NCI-H1417 (cell line): ENCODE measurements at regions not wholly inside any gene's neighbourhood (a gene's known extent, or its start where the extent isn't known, plus 50 kb on each side); places are given as distances from the start of the nearest gene placed in this dataset.
"Not testable (repeated sequence)": the region's sequence is repeated elsewhere in the genome, so short reads cannot be mapped to it uniquely, and the experiment has no call there.

Source experiments
- DNase-seq, 3 experiments: peaks; one replicate each; lab custom pipeline; 2025; lab: John Stamatoyannopoulos, UW

DNA sequence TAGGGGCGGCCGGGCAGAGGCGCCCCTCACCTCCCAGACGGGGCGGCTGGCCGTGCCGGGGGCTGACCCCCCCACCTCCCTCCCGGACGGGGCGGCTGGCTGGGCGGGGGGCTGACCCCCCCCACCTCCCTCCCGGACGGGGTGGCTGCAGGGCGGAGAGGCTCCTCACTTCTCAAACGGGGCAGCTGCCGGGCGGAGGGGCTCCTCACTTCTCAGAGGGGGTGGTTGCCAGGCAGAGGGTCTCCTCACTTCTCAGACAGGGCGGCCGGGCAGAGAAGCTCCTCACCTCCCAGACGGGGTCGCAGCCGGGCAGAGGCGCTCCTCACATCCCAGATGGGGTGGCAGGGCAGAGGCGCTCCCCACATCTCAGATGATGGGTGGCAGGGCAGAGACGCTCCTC lies 836.8 kb downstream of the RAPGEF2 start:
- not testable (repeated sequence) for DNase-seq

DNA sequence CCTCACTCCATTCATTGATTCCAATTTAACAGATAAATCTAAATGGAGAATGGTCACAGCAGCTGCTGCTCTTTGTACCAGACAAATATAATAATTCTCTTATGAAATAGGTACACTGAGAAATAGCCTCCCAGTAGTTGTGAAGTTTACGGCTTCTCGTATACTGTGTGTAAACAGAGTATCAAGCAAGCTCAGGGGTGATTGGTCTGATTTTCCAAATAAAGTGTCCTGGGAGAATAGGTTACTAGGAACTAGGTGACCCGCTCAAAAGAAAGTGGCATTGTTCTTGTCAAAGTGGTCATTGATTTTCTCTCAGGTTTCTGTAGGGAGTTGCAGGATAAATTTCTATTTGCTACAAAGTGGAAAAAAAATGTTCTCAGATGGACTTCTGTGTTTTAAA lies 838.2 kb downstream of the RAPGEF2 start:
- no peak for DNase-seq

DNA sequence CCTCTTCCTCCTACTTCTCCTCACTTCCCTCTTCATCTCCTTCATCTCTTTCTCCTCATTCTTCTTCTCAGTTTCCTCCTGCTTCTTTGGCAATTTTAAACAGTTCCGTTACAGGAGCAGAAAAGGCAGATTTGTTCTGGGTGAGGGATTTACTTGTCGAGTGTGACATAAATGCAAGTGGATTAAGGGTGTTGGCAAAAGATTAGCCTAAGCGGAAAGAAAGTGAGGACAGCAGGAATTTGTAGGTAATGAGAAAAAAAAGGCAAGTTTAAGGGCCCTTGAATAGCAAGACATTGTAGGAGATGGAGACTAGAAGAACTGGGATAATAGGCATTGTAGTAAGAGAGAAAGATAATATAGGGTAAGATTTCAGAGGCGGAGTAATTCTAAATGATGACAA lies 841.6 kb downstream of the RAPGEF2 start:
- no peak for DNase-seq

DNA sequence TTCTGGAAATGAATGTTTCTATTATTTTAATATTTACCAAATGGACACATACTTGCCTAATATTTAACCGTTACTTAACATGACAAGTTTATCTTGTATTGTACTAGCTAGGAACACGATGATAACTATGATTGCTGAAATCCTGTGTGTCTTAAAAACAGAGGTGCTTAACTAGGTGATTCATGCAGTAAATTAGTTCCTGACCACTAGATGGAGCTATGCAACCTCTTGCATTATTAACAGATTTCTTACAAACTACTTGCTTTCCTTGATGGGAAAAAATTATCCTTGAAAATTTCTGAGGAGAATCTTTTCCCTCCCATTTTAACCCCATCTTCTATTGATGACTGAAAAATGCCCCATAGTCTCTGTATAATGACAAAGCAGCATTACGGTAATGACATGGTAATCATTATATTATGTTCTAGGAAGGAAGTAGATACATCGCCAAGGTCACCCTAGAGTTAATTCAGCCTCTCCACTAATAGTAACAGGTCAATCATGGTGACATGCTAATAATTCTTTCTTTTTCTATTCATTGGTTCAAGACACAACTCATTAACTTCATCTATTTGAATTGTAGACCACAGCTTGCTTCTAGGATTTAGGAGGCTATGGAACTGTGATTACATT lies 844.2 kb downstream of the RAPGEF2 start:
- peak in 2 of 3 experiments; percentile 31 to 85 for DNase-seq

DNA sequence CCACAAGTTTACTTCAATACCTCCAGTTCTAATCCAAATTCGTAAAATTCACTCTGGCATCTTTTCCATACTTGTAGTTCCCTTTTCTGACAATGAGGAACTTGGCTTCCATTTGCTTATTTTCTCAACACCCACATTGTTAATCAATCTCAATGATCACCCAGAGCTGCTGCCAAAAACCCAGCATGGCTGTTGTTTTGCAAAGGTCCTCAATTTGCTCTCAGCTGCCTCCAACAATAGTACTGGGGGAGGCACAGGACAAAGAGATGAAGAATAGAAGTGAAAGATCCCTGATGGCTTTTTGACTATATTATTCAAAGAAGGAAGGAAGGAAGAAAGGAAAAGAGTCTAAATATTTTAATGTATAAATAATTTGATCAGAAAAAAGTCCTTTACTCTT lies 847.8 kb downstream of the RAPGEF2 start:
- no peak for DNase-seq

DNA sequence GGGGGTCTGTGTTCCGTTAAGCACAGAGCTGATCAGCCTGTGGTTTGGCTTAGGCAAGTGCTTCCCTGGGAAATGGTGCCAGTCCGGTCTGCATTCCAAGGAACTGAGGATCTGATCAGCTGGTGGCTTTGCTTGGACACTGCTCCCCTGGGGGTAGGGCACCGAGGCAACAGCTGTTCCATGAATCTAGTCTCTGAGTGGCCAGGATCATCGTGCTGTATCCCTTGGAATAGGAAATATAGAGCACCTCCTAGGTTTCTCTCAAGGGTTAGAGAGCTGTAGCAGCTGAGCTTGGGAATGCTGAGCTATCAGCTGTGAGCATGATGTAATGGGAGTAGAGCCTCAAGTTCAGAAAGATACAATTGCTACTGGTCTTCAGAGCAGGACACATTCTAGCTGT lies 863.9 kb downstream of the RAPGEF2 start:
- no peak for DNase-seq

DNA sequence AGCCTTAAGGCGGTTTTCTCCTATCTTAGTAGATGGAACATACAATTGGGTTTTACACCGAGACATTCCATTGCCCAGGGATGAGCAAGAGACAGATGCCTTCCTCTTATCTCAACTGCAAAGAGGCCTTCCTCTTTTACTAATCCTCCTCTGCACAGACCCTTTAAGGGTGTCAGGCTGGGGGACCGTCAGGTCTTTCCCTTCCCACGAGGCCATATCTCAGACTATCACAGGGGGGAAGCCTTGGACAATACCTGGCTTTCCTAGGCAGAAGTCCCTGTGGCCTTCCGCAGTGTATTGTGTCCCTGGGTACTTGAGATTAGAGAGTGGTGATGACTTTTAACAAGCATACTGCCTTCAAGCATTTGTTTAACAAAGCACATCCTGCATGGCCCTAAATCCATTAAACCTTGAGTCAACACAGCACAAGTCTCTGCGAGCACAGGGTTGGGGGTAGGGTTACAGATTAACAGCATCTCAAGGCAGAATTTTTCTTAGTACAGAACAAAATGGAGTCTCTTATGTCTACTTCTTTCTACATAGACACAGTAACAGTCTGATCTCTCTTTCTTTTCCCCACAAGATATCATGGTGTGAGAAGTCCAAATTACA lies 874.1 kb downstream of the RAPGEF2 start:
- DNase-seq, result peak in 2 of 3 experiments; percentile 19 to 62

DNA sequence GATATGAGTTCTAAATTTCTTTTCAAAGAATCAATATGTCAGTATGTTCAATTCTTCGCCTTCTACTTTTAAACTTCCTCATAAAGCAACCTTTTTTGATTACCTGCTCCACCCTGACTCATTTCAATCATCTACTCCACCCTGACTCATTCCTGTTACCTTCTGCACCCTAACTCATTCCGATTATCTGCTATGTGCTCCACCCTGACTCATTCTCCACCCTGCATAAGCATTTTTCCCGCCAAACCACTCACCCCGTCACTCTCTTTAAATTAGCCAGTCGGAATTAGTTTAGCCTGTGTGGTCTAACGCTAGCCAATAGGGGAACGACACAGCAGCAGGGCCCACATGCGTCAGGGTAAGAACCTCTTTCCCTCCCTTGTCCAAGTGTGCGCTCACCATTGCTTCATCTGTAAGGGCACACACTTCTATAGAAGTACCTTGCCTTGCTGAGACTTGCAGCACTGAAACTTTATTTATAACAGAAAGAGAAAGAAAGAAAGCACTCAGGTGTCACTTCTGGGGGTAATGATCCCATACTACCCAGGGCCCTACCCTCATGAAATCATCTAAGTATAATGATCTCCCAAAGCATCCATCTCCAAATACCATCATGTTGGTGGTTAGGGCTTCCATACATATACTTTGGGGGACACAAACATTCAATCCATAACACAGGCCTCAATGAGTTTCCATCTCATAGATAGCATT lies 875.2 kb downstream of the RAPGEF2 start:
- DNase-seq, result no peak

DNA sequence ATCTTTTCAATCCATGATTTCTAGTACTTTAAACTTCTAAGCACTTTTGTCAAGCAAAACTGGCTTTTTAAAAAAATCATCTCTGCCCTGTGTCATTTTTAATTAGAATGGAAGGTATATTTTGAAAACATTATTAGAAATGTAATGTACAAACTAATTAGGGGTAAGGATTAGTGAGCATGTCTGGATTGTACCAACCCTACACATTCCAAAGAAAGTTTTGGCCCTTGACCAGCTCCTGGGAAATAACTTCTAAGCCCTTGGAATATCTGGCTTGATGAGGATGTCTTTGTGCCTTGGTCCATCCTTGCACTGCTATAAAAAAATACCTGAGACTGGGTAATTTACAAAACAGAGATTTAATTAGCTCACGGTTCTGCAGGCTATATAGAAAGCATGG lies 876.5 kb downstream of the RAPGEF2 start:
- DNase-seq, result no peak

DNA sequence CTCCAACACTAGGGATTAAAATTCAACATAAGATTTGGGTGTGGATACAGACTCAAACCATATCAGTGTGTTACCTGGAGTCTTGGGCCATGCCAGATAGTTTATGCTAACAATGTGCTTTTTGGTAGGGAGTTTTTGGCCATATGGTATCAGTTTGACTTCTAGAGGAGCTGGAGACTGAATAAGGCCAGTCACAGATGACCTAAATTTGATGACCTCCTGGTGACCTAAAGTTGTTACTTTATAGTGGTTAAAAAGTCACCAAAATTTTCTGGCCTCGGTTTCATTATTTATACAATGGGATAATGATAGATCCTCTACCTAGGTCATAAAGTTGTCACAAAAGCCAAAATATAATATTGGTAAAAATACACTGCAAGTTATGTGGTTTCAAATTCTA lies 877.1 kb downstream of the RAPGEF2 start:
- no peak for DNase-seq

DNA sequence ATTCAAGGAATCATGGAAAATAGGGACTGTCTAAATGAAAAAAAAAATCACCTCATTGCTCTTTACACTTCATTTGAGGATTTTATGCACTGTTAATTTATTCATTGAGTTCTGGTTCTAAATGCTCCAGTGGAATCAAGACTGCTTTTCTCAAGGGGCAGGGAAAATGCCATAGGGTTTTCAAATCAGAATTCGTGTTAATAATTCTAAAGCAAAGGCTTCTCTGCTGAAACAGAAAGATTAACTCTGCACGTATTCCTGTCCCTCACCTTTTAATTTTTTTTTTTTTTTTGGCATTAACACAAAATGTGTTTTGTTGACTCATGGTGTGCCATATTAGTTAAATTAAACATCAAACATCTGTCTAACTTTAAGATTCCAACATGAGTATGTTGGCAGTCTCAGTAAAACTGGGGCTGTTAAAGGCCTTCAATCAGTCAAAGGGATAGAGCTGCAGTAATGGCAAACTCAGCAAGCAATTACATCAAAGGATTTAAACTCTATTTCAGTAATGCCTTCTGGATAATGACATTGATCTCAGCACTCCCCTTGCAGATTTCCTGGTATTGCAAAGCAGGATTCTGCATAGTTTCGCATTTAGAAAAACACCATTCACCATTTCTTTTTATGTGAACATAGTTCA lies 878.1 kb downstream of the RAPGEF2 start:
- no peak for DNase-seq

DNA sequence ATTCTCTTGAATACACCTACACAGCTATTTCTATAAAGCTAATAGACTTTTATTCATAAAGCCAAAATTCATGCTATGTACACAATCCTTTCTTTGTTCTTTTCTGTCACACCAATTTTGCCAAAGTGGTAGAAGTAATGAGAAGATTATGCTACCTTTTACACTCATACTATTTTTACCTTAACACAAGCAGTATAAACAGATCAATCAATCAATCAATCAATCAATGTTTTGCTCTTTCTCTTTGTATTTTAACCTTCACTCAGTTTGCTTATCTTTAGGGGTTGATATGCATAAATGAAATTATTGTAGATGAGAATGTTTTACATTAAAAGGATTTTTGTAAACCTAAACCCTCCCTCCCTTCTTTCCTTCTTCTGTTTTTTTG lies 878.6 kb downstream of the RAPGEF2 start:
- no peak for DNase-seq

DNA sequence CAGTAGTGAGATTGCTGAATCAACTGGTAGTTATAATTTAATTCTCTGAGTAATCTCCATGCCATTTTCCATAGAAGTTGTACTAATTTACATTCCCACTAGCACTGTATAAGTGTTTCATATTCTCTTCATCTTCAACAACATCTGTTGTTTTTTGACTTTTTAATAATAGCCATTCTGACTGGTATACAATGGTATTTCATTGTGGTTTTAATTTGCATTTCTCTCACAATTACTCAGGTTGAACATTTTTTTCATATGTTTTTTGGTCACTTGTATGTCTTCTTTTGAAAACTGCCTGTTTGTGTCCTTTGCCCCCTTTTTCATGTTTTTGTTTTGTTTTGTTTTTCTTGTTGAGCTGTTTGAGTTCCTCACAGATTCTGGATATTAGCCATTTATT lies 880.2 kb downstream of the RAPGEF2 start:
- no peak for DNase-seq

DNA sequence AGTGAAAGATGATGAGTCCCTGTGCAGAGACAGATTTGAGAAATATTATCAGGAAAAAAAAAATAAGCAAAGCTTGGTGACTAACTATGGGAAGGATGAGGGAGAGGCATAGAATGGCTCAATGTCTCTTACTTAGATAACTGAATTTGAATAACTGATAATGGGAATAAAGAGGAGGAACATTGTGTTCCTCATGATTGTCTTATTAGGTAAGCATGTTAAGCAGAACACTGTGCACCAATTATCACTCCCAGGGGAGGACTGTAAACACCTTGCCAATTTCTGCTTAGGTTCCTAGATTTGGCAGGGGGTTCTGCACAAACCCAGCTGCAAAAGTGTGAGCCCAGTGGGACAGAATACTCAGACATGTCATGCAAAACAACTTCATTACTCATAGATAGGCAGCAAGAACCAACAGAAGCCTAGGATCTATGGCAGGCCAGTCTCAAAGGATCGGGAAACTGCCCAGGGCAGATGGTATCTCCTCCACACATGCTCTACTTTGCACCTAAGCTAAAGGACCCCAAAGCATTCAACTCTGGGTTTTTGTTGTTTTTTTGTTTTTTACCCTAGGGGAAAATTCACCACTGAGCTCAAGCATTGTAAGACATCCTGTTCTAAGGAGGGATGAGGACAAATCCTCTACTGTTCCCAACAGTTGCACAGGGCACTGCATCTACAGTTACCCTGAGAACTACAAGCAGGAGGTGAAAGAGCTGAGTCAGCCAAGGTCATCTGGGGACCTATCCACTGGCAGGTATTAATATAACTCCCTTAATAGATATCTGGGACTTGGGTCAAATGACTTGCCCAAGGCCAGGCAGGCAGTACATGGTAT lies 907.0 kb downstream of the RAPGEF2 start:
- DNase-seq, result no peak

DNA sequence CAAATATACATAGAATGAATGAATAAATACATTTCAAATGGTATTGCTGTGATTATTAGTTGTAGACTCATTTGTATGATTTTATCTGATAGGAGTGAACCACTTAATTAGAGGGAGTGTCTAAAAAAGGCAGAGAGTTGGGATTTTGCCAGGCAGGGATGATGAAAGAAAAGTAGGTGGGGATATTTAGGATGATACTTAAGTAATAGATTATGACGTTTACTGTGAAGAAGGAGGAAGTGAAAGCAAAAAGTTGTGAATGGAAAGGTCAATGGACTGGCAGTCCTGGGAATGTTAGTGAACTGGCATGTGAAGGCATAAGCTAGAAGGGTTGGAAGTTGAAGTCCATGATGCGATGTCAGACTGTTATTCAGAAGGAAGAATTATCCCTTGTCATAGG lies 917.1 kb downstream of the RAPGEF2 start:
- DNase-seq, result no peak

DNA sequence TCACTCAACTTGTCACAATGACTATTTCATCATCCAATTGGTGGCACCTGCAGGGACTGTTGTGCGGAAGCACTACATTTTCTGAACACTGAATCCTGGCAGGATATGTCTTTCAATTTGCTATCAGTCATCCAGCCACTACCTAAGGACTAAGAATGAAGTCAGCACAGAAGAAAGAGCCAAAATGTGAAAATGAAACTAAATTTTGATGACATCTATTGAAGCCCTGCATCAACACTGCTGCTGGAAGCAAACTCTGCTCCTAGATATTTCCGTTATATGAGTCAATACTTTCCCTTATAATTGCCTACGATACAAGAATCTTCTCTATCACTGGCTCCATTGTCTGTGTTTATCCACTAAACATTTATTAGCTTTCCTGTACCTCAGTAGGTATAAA lies 917.9 kb downstream of the RAPGEF2 start:
- DNase-seq, result no peak

DNA sequence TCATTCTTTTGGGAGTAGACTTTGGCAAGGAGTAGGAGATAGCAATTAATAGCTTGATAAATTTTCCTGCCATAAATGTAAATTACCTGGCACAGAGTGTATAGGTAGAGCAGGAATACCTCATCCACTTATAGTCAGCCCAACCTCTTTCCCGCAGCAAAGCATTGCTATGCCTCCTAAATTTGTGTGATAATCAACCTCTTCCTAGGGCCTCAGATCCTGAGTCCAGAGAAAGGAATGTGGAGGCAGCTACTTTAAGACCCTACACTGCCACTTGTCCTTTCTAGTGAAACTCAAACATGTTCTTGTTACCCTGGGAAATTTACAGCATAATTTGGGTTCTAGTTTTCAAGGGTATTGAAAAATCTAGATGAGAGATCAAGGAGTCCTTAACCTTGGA lies 919.0 kb downstream of the RAPGEF2 start:
- DNase-seq, result no peak

DNA sequence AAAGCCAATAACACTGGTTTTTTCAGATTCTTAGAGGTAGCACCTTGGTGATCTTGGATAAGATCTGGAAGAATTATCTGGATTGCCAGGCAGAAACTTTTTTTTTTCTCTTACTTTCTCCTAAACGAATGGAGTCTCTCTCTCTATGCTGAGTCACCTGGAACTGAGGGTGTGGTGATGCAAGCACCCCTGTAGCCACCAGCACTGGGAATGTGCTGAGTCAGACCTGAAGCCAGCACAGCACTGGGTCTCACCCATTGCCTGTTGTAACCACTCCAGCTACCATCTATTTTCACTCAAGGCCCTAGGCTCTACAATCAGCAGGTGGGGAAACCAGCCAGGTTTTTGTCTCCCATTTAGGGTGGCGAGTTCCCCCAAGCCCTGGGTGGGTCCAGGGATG lies 923.8 kb downstream of the RAPGEF2 start:
- no peak for DNase-seq

DNA sequence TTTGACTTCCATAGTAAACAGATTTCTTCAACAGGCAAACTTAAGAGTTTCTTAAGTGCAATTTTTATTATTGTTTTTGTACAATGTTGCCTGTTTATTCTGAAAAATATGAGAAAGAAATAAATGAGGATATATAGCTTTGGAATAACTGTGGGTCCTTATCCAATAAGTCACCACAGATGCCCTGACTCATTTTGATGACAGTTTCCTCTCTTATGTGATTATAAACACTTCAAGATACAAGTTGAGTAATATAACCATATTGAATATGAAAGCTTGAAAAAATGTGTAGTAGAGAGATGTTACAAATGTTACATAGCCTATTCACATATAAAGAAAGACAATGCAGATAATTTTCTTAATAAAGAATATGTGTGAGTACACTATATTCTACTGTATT lies 931.6 kb downstream of the RAPGEF2 start:
- DNase-seq, result no peak

DNA sequence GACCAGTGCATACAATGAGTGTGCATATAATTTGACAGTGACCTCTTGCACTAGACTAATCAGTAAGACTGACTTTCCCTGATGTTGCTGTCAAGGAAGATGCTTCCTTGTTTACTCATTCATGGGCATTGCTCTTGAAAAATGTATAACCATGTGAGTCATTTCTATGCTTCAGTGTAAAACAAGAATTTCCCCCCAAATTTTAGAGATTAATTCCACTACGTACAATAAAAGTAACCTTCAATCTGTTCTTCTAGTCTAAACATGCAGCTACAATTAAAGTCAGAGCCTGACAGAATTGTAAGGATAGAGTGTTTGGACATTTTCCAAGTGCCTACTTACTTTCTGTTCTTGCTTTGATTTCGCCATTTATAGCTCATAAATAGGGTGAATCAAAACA lies 935.7 kb downstream of the RAPGEF2 start:
- DNase-seq, result no peak

DNA sequence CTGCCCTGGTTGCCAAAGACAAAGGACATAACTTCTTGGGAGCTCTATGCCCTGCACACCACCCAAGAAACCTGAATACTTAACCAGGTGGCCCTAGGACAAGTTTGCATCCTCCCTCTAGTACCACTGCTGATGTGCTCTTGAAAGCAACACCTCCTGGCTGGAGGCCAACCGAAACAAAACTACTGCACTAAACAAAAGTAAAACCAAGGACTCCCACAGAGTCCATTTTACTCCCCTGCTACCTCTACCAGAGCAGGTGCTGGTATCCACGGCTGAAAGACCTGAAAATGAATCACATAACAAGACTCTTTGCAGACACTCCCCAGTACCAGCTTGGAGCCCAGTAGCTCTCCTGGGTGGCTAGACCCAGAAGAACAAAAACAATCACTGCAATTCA lies 941.8 kb downstream of the RAPGEF2 start:
- peak in 2 of 3 experiments; percentile 9 to 62 for DNase-seq
